AG04449 (cell line): ENCODE measurements at regions not wholly inside any gene's neighbourhood (a gene's known extent, or its start where the extent isn't known, plus 50 kb on each side); places are given as distances from the start of the nearest gene placed in this dataset.

ENCODE experiments used
- CTCF ChIA-PET: fragments of 350-600 bp; formaldehyde crosslinking; extraction: SDS; loops from one replicate; lab custom pipeline; 2021; ENCODE audit warnings: antibody characterized with exemption; lab: Yijun Ruan, JAX
- POLR2A ChIA-PET: fragments of 400-600, 350-600 bp; formaldehyde crosslinking; extraction: SDS; loops from one replicate; lab custom pipeline; 2020; ENCODE audit warnings: antibody characterized with exemption, inconsistent platforms; lab: Yijun Ruan, JAX
- DNase-seq: peaks from one replicate; pipeline ENCODE4 v3.0.0-alpha.2; 2010; ENCODE audit warnings: low read depth, low spot score
- H3K4me3 ChIP-seq: 2 replicates; pipeline ENCODE4 v1.5.1; 2011; ENCODE audit warnings: low read depth, mild to moderate bottlenecking, control low read depth, low read length
- TF ChIP-seq, protein P1 (sequence below): IDR thresholded peaks from one replicate; pipeline ENCODE4 v1.5.1; 2011; ENCODE audit warnings: mild to moderate bottlenecking, moderate library complexity, low read length, control low read depth, inconsistent platforms; ENCODE audit not compliant: insufficient read depth; ENCODE audit errors: missing control alignments

GRCh38 chr10:64508029-64508661 lies 986.9 kb downstream of the REEP3 start:
- CTCF ChIA-PET = no interaction called here
- H3K4me3 ChIP-seq = no peak overlapping the region
- POLR2A ChIA-PET = no interaction called here
- DNase-seq = no peak
- TF ChIP-seq, protein P1, sequence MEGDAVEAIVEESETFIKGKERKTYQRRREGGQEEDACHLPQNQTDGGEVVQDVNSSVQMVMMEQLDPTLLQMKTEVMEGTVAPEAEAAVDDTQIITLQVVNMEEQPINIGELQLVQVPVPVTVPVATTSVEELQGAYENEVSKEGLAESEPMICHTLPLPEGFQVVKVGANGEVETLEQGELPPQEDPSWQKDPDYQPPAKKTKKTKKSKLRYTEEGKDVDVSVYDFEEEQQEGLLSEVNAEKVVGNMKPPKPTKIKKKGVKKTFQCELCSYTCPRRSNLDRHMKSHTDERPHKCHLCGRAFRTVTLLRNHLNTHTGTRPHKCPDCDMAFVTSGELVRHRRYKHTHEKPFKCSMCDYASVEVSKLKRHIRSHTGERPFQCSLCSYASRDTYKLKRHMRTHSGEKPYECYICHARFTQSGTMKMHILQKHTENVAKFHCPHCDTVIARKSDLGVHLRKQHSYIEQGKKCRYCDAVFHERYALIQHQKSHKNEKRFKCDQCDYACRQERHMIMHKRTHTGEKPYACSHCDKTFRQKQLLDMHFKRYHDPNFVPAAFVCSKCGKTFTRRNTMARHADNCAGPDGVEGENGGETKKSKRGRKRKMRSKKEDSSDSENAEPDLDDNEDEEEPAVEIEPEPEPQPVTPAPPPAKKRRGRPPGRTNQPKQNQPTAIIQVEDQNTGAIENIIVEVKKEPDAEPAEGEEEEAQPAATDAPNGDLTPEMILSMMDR = no peak

- DNase-seq = no peak
- POLR2A ChIA-PET = no interaction called here
- TF ChIP-seq, protein P1 = no peak
- H3K4me3 ChIP-seq = no peak overlapping the region
- CTCF ChIA-PET = no interaction called here
These were observed 994.9 kb downstream of the REEP3 start for GRCh38 chr10:64515970-64516699.

DNA sequence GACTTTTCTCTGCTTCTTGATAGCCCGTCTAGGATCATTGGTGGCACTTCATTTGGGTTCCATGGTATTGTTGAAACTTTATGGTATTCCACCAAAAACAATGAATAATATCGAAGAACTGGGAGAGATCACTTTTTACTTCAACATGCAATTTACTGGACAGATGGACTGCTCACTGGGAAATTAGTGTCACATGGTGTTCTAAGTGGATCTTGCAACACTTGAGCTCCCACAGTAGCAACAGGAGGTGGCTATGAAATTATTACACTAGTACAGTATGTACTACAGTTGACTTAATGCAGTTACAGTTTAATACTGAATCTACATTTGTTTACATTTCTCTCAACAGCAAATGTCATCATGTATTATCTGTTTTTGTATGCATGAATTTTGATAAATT lies 997.3 kb downstream of the REEP3 start:
- DNase-seq = no peak
- TF ChIP-seq, protein P1 = no peak
- ChIA-PET POLR2A (no interaction called here), CTCF (no interaction called here)
- no peak overlapping the region for H3K4me3 ChIP-seq

- H3K4me3 ChIP-seq = no peak overlapping the region
- TF ChIP-seq, protein P1 = no peak
- POLR2A ChIA-PET = no interaction called here
- CTCF ChIA-PET = no interaction called here
- no peak for DNase-seq
These were observed 998.2 kb downstream of the REEP3 start for GRCh38 chr10:64519427-64519826.

- DNase-seq = no peak
- TF ChIP-seq, protein P1 = no peak
- H3K4me3 ChIP-seq = no peak overlapping the region
- CTCF ChIA-PET = no interaction called here
- POLR2A ChIA-PET = no interaction called here
These were observed 998.6 kb downstream of the REEP3 start for GRCh38 chr10:64519831-64520230.

DNA sequence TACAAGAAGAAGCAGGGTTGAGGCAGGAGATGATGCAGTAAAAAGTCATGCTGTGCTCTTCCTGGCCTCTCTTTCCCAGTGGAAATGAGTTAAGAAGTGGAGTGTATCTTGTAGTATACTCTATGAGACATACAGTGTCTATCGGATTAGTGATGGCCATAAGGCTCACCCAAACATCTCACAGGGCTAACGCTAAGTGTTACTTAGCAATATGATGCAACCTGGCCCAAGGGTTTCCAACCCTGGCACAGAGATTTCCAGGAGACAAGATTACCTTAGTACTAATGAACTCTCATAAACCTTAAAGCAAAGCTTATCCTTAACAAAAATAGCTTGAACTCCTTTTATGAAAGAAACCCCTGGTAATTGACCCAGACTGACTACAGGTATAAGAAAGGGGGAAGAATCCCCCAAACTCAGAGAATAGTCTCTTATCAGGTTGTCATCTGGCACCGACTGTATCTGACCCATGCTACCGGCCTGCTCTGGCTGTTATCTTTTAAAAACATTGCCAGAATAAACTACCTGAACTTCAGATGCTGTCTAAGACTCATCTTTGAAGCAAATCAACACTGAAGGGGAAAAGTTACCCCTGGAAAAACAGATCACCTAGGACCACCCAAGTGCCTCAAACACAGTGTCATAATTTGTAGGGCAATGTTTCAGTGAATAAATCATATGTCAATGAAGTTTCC lies 1002.0 kb downstream of the REEP3 start:
- no peak overlapping the region for H3K4me3 ChIP-seq
- CTCF ChIA-PET = no interaction called here
- POLR2A ChIA-PET = no interaction called here
- DNase-seq = no peak
- TF ChIP-seq, protein P1 = no peak
